CD1c-positive myeloid dendritic cell (primary cell): ENCODE measurements at regions not wholly inside any gene's neighbourhood (a gene's known extent, or its start where the extent isn't known, plus 50 kb on each side); places are given as distances from the start of the nearest gene placed in this dataset.
"Not testable (repeated sequence)": the region's sequence is repeated elsewhere in the genome, so short reads cannot be mapped to it uniquely, and the experiment has no call there.

Experiments used
- DNase-seq: peaks from one replicate; pipeline ENCODE4 v3.0.0-alpha.2; 2016; ENCODE audit errors: extremely low spot score

DNA sequence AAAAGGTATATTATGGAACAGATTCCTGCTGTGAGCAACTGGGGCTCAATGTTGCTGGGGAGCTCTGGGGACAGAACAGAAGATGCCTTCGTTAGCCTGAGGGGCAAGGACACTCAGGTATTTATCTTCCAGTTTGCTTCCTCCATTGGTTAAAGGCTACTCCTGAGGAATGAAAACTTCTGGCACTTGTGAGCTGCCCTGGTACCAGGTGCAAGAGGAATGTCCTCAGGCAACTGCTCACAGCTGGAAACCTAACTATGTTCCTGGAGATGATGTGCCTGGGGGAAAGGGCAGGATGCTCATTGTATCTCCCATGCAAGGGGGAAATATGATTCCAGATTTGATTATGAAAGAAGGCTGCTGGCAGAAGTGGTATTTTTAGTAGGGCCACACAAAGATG, 54.0 kb upstream of the BBX start:
- DNase-seq = no peak

DNA sequence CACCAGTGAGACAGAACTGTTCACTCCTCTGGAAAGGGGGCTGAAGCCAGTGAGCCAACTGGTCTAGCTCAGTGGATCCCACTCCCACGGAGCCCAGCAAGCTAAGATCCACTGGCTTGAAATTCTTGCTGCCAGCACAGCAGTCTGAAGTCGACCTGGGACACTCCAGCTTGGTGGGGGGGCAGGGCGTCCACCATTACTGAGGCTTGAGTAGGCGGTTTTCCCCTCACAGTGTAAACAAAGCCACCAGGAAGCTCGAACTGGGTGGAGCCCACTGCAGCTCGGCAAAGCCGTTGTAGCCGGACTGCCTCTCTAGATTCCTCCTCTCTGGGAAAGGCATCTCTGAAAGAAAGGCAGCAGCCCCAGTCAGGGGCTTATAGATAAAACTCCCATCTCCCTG, 52.3 kb upstream of the BBX start:
- DNase-seq = not testable (repeated sequence)
